B cell (primary cell): ENCODE measurements at regions not wholly inside any gene's neighbourhood (a gene's known extent, or its start where the extent isn't known, plus 50 kb on each side); places are given as distances from the start of the nearest gene placed in this dataset.
"Not testable (repeated sequence)": the region's sequence is repeated elsewhere in the genome, so short reads cannot be mapped to it uniquely, and the experiment has no call there.

Experiments used
- ATAC-seq: fragments of 200-7000 bp; cut with Tn5 transposase; one replicate; pipeline ENCODE4 v1.10.0; 2021; ENCODE audit warnings: low read depth, mild to moderate bottlenecking, moderate number of reproducible peaks, moderate library complexity
- CTCF ChIA-PET: fragments of 350-600 bp; sonication (Branson Sonifier 250); formaldehyde crosslinking; loops from one replicate; lab custom pipeline; 2021; ENCODE audit warnings: antibody characterized with exemption, inconsistent platforms; lab: Charles Lee
- POLR2A ChIA-PET: fragments of 350-600 bp; sonication (Branson Sonifier 250); formaldehyde crosslinking; loops from one replicate; lab custom pipeline; 2021; ENCODE audit warnings: antibody characterized with exemption; lab: Charles Lee
- DNase-seq: peaks from one replicate; pipeline ENCODE4 v3.0.0; 2013
- H2AFZ ChIP-seq: 2 replicates; pipeline ENCODE4 v1.6.1; 2012; ENCODE audit warnings: mild to moderate bottlenecking, low read depth, low read length; ENCODE audit not compliant: insufficient read depth, poor library complexity, severe bottlenecking
- H3K27ac ChIP-seq, 2 donors: 1 replicate in 1 of 2; 2 replicates in 1 of 2; pipeline ENCODE4 v1.5.1; 2012 to 2013; ENCODE audit warnings: low read length in 2 of 2, mild to moderate bottlenecking in 2 of 2, moderate library complexity in 1 of 2
- H3K27me3 ChIP-seq, 4 experiments: fragments of 200-600 bp in 1 of 4; sonication (generic) in 1 of 4; replicated peaks in 1 of 4; 1 replicate in 2 of 4; 2 replicates in 2 of 4; pipeline versions ENCODE4 v1.6.1 to v1.7.0; 2013 to 2016; ENCODE audit warnings: low read length in 3 of 4, mild to moderate bottlenecking in 2 of 4, mixed read lengths in 1 of 4, moderate library complexity in 1 of 4; ENCODE audit not compliant: insufficient read depth in 4 of 4, control insufficient read depth in 3 of 4; ENCODE audit errors: control extremely low read depth in 1 of 4
- H3K36me3 ChIP-seq, 2 experiments: replicated peaks in 1 of 2; 1 replicate in 1 of 2; 2 replicates in 1 of 2; pipeline versions ENCODE4 v1.6.1 to v1.7.1; 2013; ENCODE audit warnings: low read length in 1 of 2; ENCODE audit not compliant: insufficient read depth in 2 of 2, control insufficient read depth in 1 of 2; ENCODE audit errors: control extremely low read depth in 1 of 2, extremely low read depth in 1 of 2
- H3K4me1 ChIP-seq, 2 donors: fragments of 200-600 bp in 1 of 2; sonication (generic) in 1 of 2; 1 replicate in 1 of 2; 2 replicates in 1 of 2; pipeline versions ENCODE4 v1.5.1 to v1.6.1; 2013 to 2017; ENCODE audit warnings: low read length in 2 of 2; ENCODE audit not compliant: control insufficient read depth in 2 of 2, insufficient read depth in 2 of 2
- H3K4me2 ChIP-seq: replicated peaks from 2 replicates; pipeline ENCODE3; 2012; ENCODE audit warnings: mild to moderate bottlenecking, low read depth, low read length; ENCODE audit not compliant: poor library complexity, severe bottlenecking
- H3K4me3 ChIP-seq, 5 experiments: fragments of 200-600 bp in 1 of 5; sonication (generic) in 1 of 5; 1 replicate in 3 of 5; 2 replicates in 2 of 5; pipeline versions ENCODE4 v1.5.1 to v1.7.0; 2011 to 2016; ENCODE audit warnings: low read length in 4 of 5, mild to moderate bottlenecking in 4 of 5, low read depth in 2 of 5, control low read depth in 1 of 5, moderate library complexity in 1 of 5; ENCODE audit not compliant: insufficient read depth in 1 of 5; ENCODE audit errors: control extremely low read depth in 1 of 5, extremely low read depth in 1 of 5
- H3K79me2 ChIP-seq: fragments of 200-600 bp; sonication (generic); one replicate; pipeline ENCODE4 v1.6.0; 2016; ENCODE audit warnings: low read length; ENCODE audit not compliant: control insufficient read depth, insufficient read depth
- H3K9ac ChIP-seq: fragments of 200-600 bp; sonication (generic); 2 replicates; pipeline ENCODE4 v1.6.1; 2017; ENCODE audit warnings: mild to moderate bottlenecking, low read length, moderate library complexity
- H3K9me3 ChIP-seq, 3 donors: one replicate each; pipeline versions ENCODE4 v1.6.1 to v1.7.1; 2013; ENCODE audit warnings: low read length in 2 of 3; ENCODE audit not compliant: control insufficient read depth in 2 of 3, insufficient read depth in 1 of 3; ENCODE audit errors: control extremely low read depth in 1 of 3
- H4K20me1 ChIP-seq: 2 replicates; pipeline ENCODE4 v1.6.0; 2012; ENCODE audit warnings: mild to moderate bottlenecking, low read length; ENCODE audit not compliant: insufficient read depth, control insufficient read depth, poor library complexity, severe bottlenecking
- H3K27ac Mint-ChIP-seq: one replicate; pipeline ENCODE4 v1.8.0; 2021; ENCODE audit warnings: mixed read lengths
- H3K27me3 Mint-ChIP-seq: one replicate; pipeline ENCODE4 v1.8.0; 2021; ENCODE audit warnings: mixed read lengths
- H3K4me1 Mint-ChIP-seq: one replicate; pipeline ENCODE4 v1.8.0; 2021; ENCODE audit warnings: mixed read lengths
- H3K4me3 Mint-ChIP-seq: one replicate; pipeline ENCODE4 v1.8.0; 2021; ENCODE audit warnings: mixed read lengths
- H3K9me3 Mint-ChIP-seq: one replicate; pipeline ENCODE4 v1.8.0; 2022; ENCODE audit warnings: mixed read lengths; ENCODE audit not compliant: insufficient read depth
- CTCF ChIP-seq: fragments of 200-600 bp; IDR thresholded peaks from one replicate; pipeline ENCODE4 v1.8.0; 2022; ENCODE audit warnings: antibody characterized with exemption, mild to moderate bottlenecking
- EZH2 ChIP-seq: IDR thresholded peaks from 2 replicates; pipeline ENCODE4 v1.6.1; 2012; ENCODE audit warnings: borderline replicate concordance, low read depth, mild to moderate bottlenecking, moderate library complexity, low read length; ENCODE audit not compliant: insufficient read depth, poor library complexity, severe bottlenecking
- whole genome bisulfite sequencing: methylation state at CpG from one replicate; pipeline ENCODE4 v1.1.5; 2013; ENCODE audit warnings: missing lambda C conversion rate; ENCODE audit not compliant: insufficient coverage; 5-methylcytosine and 5-hydroxymethylcytosine counted together
- intact Hi-C: fragments of 100-400 bp; cut with micrococcal nuclease; formaldehyde crosslinking; loops from one replicate; pipeline ENCODE4 v1.10.0; 2022

GRCh38 chr18:1149709-1150108 lies 245.0 kb downstream of the ADCYAP1 start:
- H3K27ac ChIP-seq, result no peak overlapping the region
- CTCF ChIA-PET, result no interaction called here
- H3K4me2 ChIP-seq, result no peak overlapping the region
- ATAC-seq, result no peak
- H3K9me3 Mint-ChIP-seq, result peaks cover 7% of the 10 kb centered on the region
- DNase-seq, result no peak
- no peaks in the 10 kb centered on the region for H3K27me3 Mint-ChIP-seq
- H3K9ac ChIP-seq, result no peak overlapping the region
- no peak overlapping the region for H3K4me3 Mint-ChIP-seq
- H3K4me1 Mint-ChIP-seq, result no peaks in the 10 kb centered on the region
- POLR2A ChIA-PET, result no interaction called here
- H3K36me3 ChIP-seq, result no peaks in the 10 kb centered on the region
- intact Hi-C loops, result no loop called here
- no peaks in the 10 kb centered on the region for H3K79me2 ChIP-seq
- H3K4me3 ChIP-seq, result no peak overlapping the region
- H3K4me1 ChIP-seq, result no peaks in the 10 kb centered on the region
- WGBS, result no CpG with 5 or more reads among the region's 4 CpGs
- no peaks in the 10 kb centered on the region for H3K27me3 ChIP-seq
- no peak for TF ChIP-seq CTCF
- no peak for TF ChIP-seq EZH2
- H4K20me1 ChIP-seq, result no peaks in the 10 kb centered on the region
- no peak overlapping the region for H3K27ac Mint-ChIP-seq
- H3K9me3 ChIP-seq, result peaks cover 0 to 14% (median 3%) of the 10 kb centered on the region in 3 donors
- no peak overlapping the region for H2AFZ ChIP-seq

DNA sequence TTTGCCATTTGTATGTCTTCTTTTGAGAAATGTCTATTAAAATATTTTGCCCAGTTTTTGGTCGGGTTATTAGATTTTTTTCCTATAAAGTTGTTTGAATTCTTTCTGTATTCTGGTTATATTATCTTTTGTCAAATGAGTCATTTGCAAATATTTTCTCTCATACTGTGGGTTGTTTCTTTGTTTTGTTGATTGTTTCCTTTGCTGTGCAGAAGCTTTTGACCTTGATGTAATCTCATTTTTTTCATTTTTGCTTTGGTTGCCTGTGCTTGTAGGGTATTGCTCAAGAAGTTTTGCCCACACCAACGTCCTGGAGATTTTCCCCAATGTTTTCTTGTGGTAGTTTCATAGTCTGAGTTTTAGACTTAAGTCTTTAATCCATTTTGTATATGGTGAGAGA lies 245.7 kb downstream of the ADCYAP1 start:
- Histone ChIP-seq H4K20me1 (no peaks in the 10 kb centered on the region), H3K27ac (no peak overlapping the region), H3K27me3 (no peaks in the 10 kb centered on the region), H3K9me3 (peaks cover 0 to 14% (median 3%) of the 10 kb centered on the region in 3 donors), H3K9ac (no peak overlapping the region), H3K36me3 (no peaks in the 10 kb centered on the region), H3K4me2 (no peak overlapping the region), H2AFZ (no peak overlapping the region), H3K4me3 (no peak overlapping the region), H3K79me2 (no peaks in the 10 kb centered on the region), H3K4me1 (no peaks in the 10 kb centered on the region)
- H3K4me3 Mint-ChIP-seq, result no peak overlapping the region
- ATAC-seq, result no peak
- ChIA-PET CTCF (no interaction called here), POLR2A (no interaction called here)
- H3K27me3 Mint-ChIP-seq, result no peaks in the 10 kb centered on the region
- WGBS, result 33% methylated on average over 1 of the region's 2 CpGs
- DNase-seq, result no peak
- H3K9me3 Mint-ChIP-seq, result peaks cover 7% of the 10 kb centered on the region
- no peak overlapping the region for H3K27ac Mint-ChIP-seq
- intact Hi-C loops, result no loop called here
- TF ChIP-seq EZH2, result no peak
- TF ChIP-seq CTCF, result no peak
- H3K4me1 Mint-ChIP-seq, result no peaks in the 10 kb centered on the region

GRCh38 chr18:1152958-1153357 lies 248.3 kb downstream of the ADCYAP1 start:
- H4K20me1 ChIP-seq, H3K4me3 ChIP-seq, ATAC-seq, H3K27me3 ChIP-seq, H3K9me3 ChIP-seq, H3K79me2 ChIP-seq, H3K27ac ChIP-seq, H3K27ac Mint-ChIP-seq, H3K4me1 ChIP-seq, H3K4me2 ChIP-seq, H3K27me3 Mint-ChIP-seq, H3K9me3 Mint-ChIP-seq, DNase-seq, intact Hi-C loops, H2AFZ ChIP-seq, POLR2A ChIA-PET, H3K36me3 ChIP-seq, H3K4me3 Mint-ChIP-seq, H3K9ac ChIP-seq, H3K4me1 Mint-ChIP-seq, CTCF ChIA-PET: not testable (repeated sequence)
- WGBS, result no CpG with 5 or more reads among the region's 2 CpGs
